Upper lobe of left lung (tissue), 6 donors: ENCODE measurements at regions not wholly inside any gene's neighbourhood (a gene's known extent, or its start where the extent isn't known, plus 50 kb on each side); places are given as distances from the start of the nearest gene placed in this dataset.

Experiments
- ATAC-seq, 2 donors: fragments of 200-7000 bp; cut with Tn5 transposase; one replicate each; pipeline ENCODE4 v1.9.1; 2022; ENCODE audit warnings: mild to moderate bottlenecking in 2 of 2, moderate library complexity in 2 of 2; ENCODE audit not compliant: low FRiP score in 2 of 2
- DNase-seq, 2 donors: peaks; one replicate each; pipeline ENCODE4 v3.0.0-alpha.2; 2019 to 2020
- H3K27ac ChIP-seq, 4 donors: fragments of 200-600 bp; sonication (generic); one replicate each; pipeline ENCODE4 v1.5.1; 2016 to 2019
- H3K27me3 ChIP-seq, 4 donors: fragments of 200-600 bp; sonication (generic); one replicate each; pipeline ENCODE4 v1.5.1; 2017 to 2019
- H3K36me3 ChIP-seq, 4 donors: fragments of 200-600 bp; sonication (generic); one replicate each; pipeline ENCODE4 v1.5.1; 2016 to 2019
- H3K4me1 ChIP-seq, 4 donors: fragments of 200-600 bp; sonication (generic); one replicate each; pipeline ENCODE4 v1.5.1; 2018 to 2019
- H3K4me3 ChIP-seq, 4 donors: fragments of 200-600 bp; sonication (generic); one replicate each; pipeline ENCODE4 v1.5.1; 2017 to 2019; ENCODE audit warnings: mild to moderate bottlenecking in 2 of 4, moderate library complexity in 1 of 4
- H3K9me3 ChIP-seq, 4 donors: fragments of 200-600 bp; sonication (generic); one replicate each; pipeline ENCODE4 v1.5.1; 2018 to 2019
- CTCF ChIP-seq, 6 experiments: fragments of 450-650 bp in 4 of 6; fragments of 200-600 bp in 2 of 6; sonication (generic) in 2 of 6; IDR thresholded peaks; one replicate each; pipeline ENCODE4 v1.5.1; 2016 to 2019; ENCODE audit warnings: antibody characterized with exemption in 6 of 6
- EP300 ChIP-seq, 4 donors: sonication (generic); formaldehyde crosslinking; IDR thresholded peaks; one replicate each; pipeline ENCODE4 v1.5.1; 2017; ENCODE audit warnings: antibody characterized with exemption in 4 of 4, control low read depth in 2 of 4
- POLR2A ChIP-seq, 4 donors: fragments of 450-650 bp; IDR thresholded peaks; one replicate each; pipeline ENCODE4 v1.5.1; 2016 to 2017; ENCODE audit warnings: antibody characterized with exemption in 4 of 4, mild to moderate bottlenecking in 2 of 4
- POLR2AphosphoS5 ChIP-seq, 2 donors: sonication (generic); formaldehyde crosslinking; IDR thresholded peaks; one replicate each; pipeline ENCODE4 v1.5.1; 2017; ENCODE audit warnings: antibody characterized with exemption in 2 of 2
- WGBS, 2 donors: methylation state at CpG; one replicate each; pipeline ENCODE4 v1.1.5; 2017 to 2018; 5-methylcytosine and 5-hydroxymethylcytosine counted together
- donor health status: DM: no; HTN: no; CAD: no; lungs with moderate emphysema.
- donor health status: DM: no; HTN: yes; CAD: no; lungs with severe emphysema.

- Histone ChIP-seq H3K27ac (no peak overlapping the region), H3K36me3 (no peaks in the 10 kb centered on the region), H3K4me1 (no peaks in the 10 kb centered on the region), H3K4me3 (no peak overlapping the region), H3K27me3 (no peaks in the 10 kb centered on the region), H3K9me3 (no peaks in the 10 kb centered on the region)
- DNase-seq (no peak), ATAC-seq (no peak)
- TF ChIP-seq POLR2A (IDR thresholded peaks at IDR 0.05): no peak
- TF ChIP-seq CTCF (IDR thresholded peaks at IDR 0.05): no peak
- no peak for TF ChIP-seq EP300 (IDR thresholded peaks at IDR 0.05)
- TF ChIP-seq POLR2AphosphoS5 (IDR thresholded peaks at IDR 0.05): no peak
Observed at GRCh38 chr10:58050575-58050974, 217.1 kb downstream of the IPMK start.

- Histone ChIP-seq H3K9me3 (no peaks in the 10 kb centered on the region), H3K4me1 (no peaks in the 10 kb centered on the region), H3K36me3 (no peaks in the 10 kb centered on the region), H3K4me3 (no peak overlapping the region), H3K27ac (no peak overlapping the region), H3K27me3 (no peaks in the 10 kb centered on the region)
- DNase-seq (no peak), ATAC-seq (no peak)
- 91 to 97% methylated on average over 1 to 2 of the region's 2 CpGs for WGBS, 2 donors
- TF ChIP-seq POLR2A (IDR thresholded peaks at IDR 0.05) (no peak), CTCF (IDR thresholded peaks at IDR 0.05) (no peak), EP300 (IDR thresholded peaks at IDR 0.05) (no peak), POLR2AphosphoS5 (IDR thresholded peaks at IDR 0.05) (no peak)
Observed at GRCh38 chr10:58048936-58049335, 218.8 kb downstream of the IPMK start.

- H3K9me3 ChIP-seq: no peaks in the 10 kb centered on the region
Observed at GRCh38 chr10:58044072-58044471, 223.6 kb downstream of the IPMK start.

GRCh38 chr10:58041901-58042300 lies 225.8 kb downstream of the IPMK start:
- H3K27me3 ChIP-seq: no peaks in the 10 kb centered on the region
- TF ChIP-seq POLR2AphosphoS5 (IDR thresholded peaks at IDR 0.05) (no peak), EP300 (IDR thresholded peaks at IDR 0.05) (no peak), POLR2A (IDR thresholded peaks at IDR 0.05) (no peak), CTCF (IDR thresholded peaks at IDR 0.05) (no peak)
- DNase-seq (no peak), ATAC-seq (no peak)
- no peaks in the 10 kb centered on the region for H3K4me1 ChIP-seq
- H3K27ac ChIP-seq: no peak overlapping the region
- H3K4me3 ChIP-seq: no peak overlapping the region
- H3K9me3 ChIP-seq: no peaks in the 10 kb centered on the region
- H3K36me3 ChIP-seq: no peaks in the 10 kb centered on the region

More at GRCh38 chr10:58044072-58044471, 223.6 kb downstream of the IPMK start:
- H3K27ac ChIP-seq: no peak overlapping the region
- DNase-seq (no peak), ATAC-seq (no peak)
- H3K27me3 ChIP-seq: no peaks in the 10 kb centered on the region
- H3K36me3 ChIP-seq: no peaks in the 10 kb centered on the region
- WGBS, 2 donors: 85 to 95% methylated on average over 3 of the region's 3 CpGs
- TF ChIP-seq POLR2AphosphoS5 (IDR thresholded peaks at IDR 0.05) (no peak), POLR2A (IDR thresholded peaks at IDR 0.05) (no peak)
- H3K4me1 ChIP-seq: no peaks in the 10 kb centered on the region
- H3K4me3 ChIP-seq: no peak overlapping the region

GRCh38 chr10:58030208-58030607 lies 237.5 kb downstream of the IPMK start:
- Histone ChIP-seq H3K4me1 (no peaks in the 10 kb centered on the region), H3K27me3 (no peaks in the 10 kb centered on the region), H3K27ac (no peak overlapping the region), H3K4me3 (no peak overlapping the region), H3K9me3 (no peaks in the 10 kb centered on the region), H3K36me3 (no peaks in the 10 kb centered on the region)
- TF ChIP-seq POLR2A (IDR thresholded peaks at IDR 0.05) (no peak), CTCF (IDR thresholded peaks at IDR 0.05) (no peak), EP300 (IDR thresholded peaks at IDR 0.05) (no peak), POLR2AphosphoS5 (IDR thresholded peaks at IDR 0.05) (no peak)
- DNase-seq (no peak), ATAC-seq (no peak)
- WGBS, 2 donors: 74 to 75% methylated on average over 4 of the region's 4 CpGs
